ENCODE measurements at regions not wholly inside any gene's neighbourhood (a gene's known extent, or its start where the extent isn't known, plus 50 kb on each side); places are given as distances from the start of the nearest gene placed in this dataset.

- TF ChIP-seq, protein P1, sequence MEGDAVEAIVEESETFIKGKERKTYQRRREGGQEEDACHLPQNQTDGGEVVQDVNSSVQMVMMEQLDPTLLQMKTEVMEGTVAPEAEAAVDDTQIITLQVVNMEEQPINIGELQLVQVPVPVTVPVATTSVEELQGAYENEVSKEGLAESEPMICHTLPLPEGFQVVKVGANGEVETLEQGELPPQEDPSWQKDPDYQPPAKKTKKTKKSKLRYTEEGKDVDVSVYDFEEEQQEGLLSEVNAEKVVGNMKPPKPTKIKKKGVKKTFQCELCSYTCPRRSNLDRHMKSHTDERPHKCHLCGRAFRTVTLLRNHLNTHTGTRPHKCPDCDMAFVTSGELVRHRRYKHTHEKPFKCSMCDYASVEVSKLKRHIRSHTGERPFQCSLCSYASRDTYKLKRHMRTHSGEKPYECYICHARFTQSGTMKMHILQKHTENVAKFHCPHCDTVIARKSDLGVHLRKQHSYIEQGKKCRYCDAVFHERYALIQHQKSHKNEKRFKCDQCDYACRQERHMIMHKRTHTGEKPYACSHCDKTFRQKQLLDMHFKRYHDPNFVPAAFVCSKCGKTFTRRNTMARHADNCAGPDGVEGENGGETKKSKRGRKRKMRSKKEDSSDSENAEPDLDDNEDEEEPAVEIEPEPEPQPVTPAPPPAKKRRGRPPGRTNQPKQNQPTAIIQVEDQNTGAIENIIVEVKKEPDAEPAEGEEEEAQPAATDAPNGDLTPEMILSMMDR (IDR thresholded peaks at IDR 0.05; ENCODE audit: low read depth, low read length, poor library complexity, severe bottlenecking) = no peak
- TF ChIP-seq EZH2phosphoT487 (IDR thresholded peaks at IDR 0.05; ENCODE audit: borderline replicate concordance, low read length) = no peak
Observed at GRCh38 chr4:151561551-151562256, 152.7 kb downstream of the FHIP1A start.
